Body of pancreas (tissue), 4 donors: ENCODE measurements at regions not wholly inside any gene's neighbourhood (a gene's known extent, or its start where the extent isn't known, plus 50 kb on each side); places are given as distances from the start of the nearest gene placed in this dataset.

ENCODE experiments used
- CTCF ChIP-seq, 7 experiments: fragments of 450-650 bp in 4 of 7; fragments of 200-600 bp in 3 of 7; sonication (generic) in 3 of 7; IDR thresholded peaks; one replicate each; pipeline ENCODE4 v1.5.1; 2016 to 2019; ENCODE audit warnings: antibody characterized with exemption in 7 of 7
- POLR2A ChIP-seq, 3 donors: fragments of 450-650 bp; IDR thresholded peaks; one replicate each; pipeline ENCODE4 v1.6.1; 2016; ENCODE audit warnings: antibody characterized with exemption in 3 of 3, mild to moderate bottlenecking in 2 of 3

- no peak for TF ChIP-seq CTCF (IDR thresholded peaks at IDR 0.05)
- no peak for TF ChIP-seq POLR2A (IDR thresholded peaks at IDR 0.05)
Measured at GRCh38 chr17:22203208-22203715, 510.9 kb downstream of the KCNJ18 start.
